ENCODE measurements at regions not wholly inside any gene's neighbourhood (a gene's known extent, or its start where the extent isn't known, plus 50 kb on each side); places are given as distances from the start of the nearest gene placed in this dataset.

- CTCF ChIA-PET: no interaction called here
- POLR2A ChIA-PET: interaction anchor here (0.7 kb wide), 1 partner anchor 46 kb away, joined by 3 read pairs; no protein-coding TSS in a partner anchor
These were observed 85.0 kb upstream of the LOC128125822 start for GRCh38 chr6:63487103-63487813.

GRCh38 chr6:63491119-63491518 is 81.2 kb upstream of the LOC128125822 start:
- H3K4me3 ChIP-seq (ENCODE audit: low read depth, low read length): no peak overlapping the region
- no peaks in the 10 kb centered on the region for H3K9me3 Mint-ChIP-seq (ENCODE audit: unreplicated experiment)
- no peak for DNase-seq
- H3K27me3 Mint-ChIP-seq (ENCODE audit: insufficient read depth, unreplicated experiment): no peaks in the 10 kb centered on the region
- no peak overlapping the region for H3K4me3 Mint-ChIP-seq (ENCODE audit: unreplicated experiment)
- POLR2A ChIA-PET: no interaction called here
- H3K4me1 ChIP-seq: peaks cover 6% of the 10 kb centered on the region; the same call in 1 of the 2 replicates
- H3K4me1 Mint-ChIP-seq (ENCODE audit: low read depth, unreplicated experiment): no peaks in the 10 kb centered on the region
- no peaks in the 10 kb centered on the region for H3K27me3 ChIP-seq (replicated peaks; ENCODE audit: control insufficient read depth, insufficient read depth, low read length)
- BruUV-seq (replicated peaks): no TSS peak
- H3K27ac Mint-ChIP-seq (ENCODE audit: unreplicated experiment): no peak overlapping the region
- no peaks in the 10 kb centered on the region for H3K36me3 Mint-ChIP-seq (ENCODE audit: insufficient read depth, unreplicated experiment)
- CTCF ChIA-PET: no interaction called here
- H3K36me3 ChIP-seq (ENCODE audit: control insufficient read depth, insufficient read depth, low read length): no peaks in the 10 kb centered on the region
- intact Hi-C loops (cut with micrococcal nuclease; ENCODE audit: unreplicated experiment): no loop called here
- TF ChIP-seq CTCF (IDR thresholded peaks at IDR 0.05; ENCODE audit: insufficient read depth in 1 of 2, low read depth in 1 of 2, low read length in 1 of 2, severe bottlenecking in 1 of 2, unreplicated experiment in 1 of 2): no peak
- no peaks in the 10 kb centered on the region for H3K9me3 ChIP-seq

More at GRCh38 chr6:63487103-63487813, 85.0 kb upstream of the LOC128125822 start:
- no peak for TF ChIP-seq CTCF (IDR thresholded peaks at IDR 0.05; ENCODE audit: insufficient read depth in 1 of 2, low read depth in 1 of 2, low read length in 1 of 2, severe bottlenecking in 1 of 2, unreplicated experiment in 1 of 2)
- Mint-ChIP-seq H3K27ac (ENCODE audit: unreplicated experiment) (no peak overlapping the region), H3K4me3 (ENCODE audit: unreplicated experiment) (no peak overlapping the region), H3K36me3 (ENCODE audit: insufficient read depth, unreplicated experiment) (no peaks in the 10 kb centered on the region), H3K4me1 (ENCODE audit: low read depth, unreplicated experiment) (no peaks in the 10 kb centered on the region), H3K9me3 (ENCODE audit: unreplicated experiment) (no peaks in the 10 kb centered on the region), H3K27me3 (ENCODE audit: insufficient read depth, unreplicated experiment) (no peaks in the 10 kb centered on the region)
- peaks cover 6% of the 10 kb centered on the region; the same call in 1 of the 2 replicates for H3K4me1 ChIP-seq
- no peak for DNase-seq
- H3K9me3 ChIP-seq: no peaks in the 10 kb centered on the region
- no peaks in the 10 kb centered on the region for H3K36me3 ChIP-seq (ENCODE audit: control insufficient read depth, insufficient read depth, low read length)
- BruUV-seq (replicated peaks): no TSS peak
- no peaks in the 10 kb centered on the region for H3K27me3 ChIP-seq (replicated peaks; ENCODE audit: control insufficient read depth, insufficient read depth, low read length)
- intact Hi-C loops (cut with micrococcal nuclease; ENCODE audit: unreplicated experiment): no loop called here
- no peak overlapping the region for H3K4me3 ChIP-seq (ENCODE audit: low read depth, low read length)

- no peak for DNase-seq
- no peaks in the 10 kb centered on the region for H3K36me3 Mint-ChIP-seq (ENCODE audit: insufficient read depth, unreplicated experiment)
- ChIA-PET POLR2A (no interaction called here), CTCF (no interaction called here)
- Histone ChIP-seq H3K9me3 (no peaks in the 10 kb centered on the region), H3K4me1 (no peaks in the 10 kb centered on the region), H3K4me3 (ENCODE audit: low read depth, low read length) (no peak overlapping the region), H3K27me3 (replicated peaks; ENCODE audit: control insufficient read depth, insufficient read depth, low read length) (no peaks in the 10 kb centered on the region), H3K36me3 (ENCODE audit: control insufficient read depth, insufficient read depth, low read length) (no peaks in the 10 kb centered on the region)
- no peak overlapping the region for H3K27ac Mint-ChIP-seq (ENCODE audit: unreplicated experiment)
- H3K27me3 Mint-ChIP-seq (ENCODE audit: insufficient read depth, unreplicated experiment): no peaks in the 10 kb centered on the region
- intact Hi-C loops (cut with micrococcal nuclease; ENCODE audit: unreplicated experiment): no loop called here
- no peak for TF ChIP-seq CTCF (IDR thresholded peaks at IDR 0.05; ENCODE audit: insufficient read depth in 1 of 2, low read depth in 1 of 2, low read length in 1 of 2, severe bottlenecking in 1 of 2, unreplicated experiment in 1 of 2)
- no peaks in the 10 kb centered on the region for H3K4me1 Mint-ChIP-seq (ENCODE audit: low read depth, unreplicated experiment)
- no peak overlapping the region for H3K4me3 Mint-ChIP-seq (ENCODE audit: unreplicated experiment)
- no TSS peak for BruUV-seq (replicated peaks)
- H3K9me3 Mint-ChIP-seq (ENCODE audit: unreplicated experiment): no peaks in the 10 kb centered on the region
These were observed 79.8 kb upstream of the LOC128125822 start for GRCh38 chr6:63492476-63492875.
